ENCODE measurements at regions not wholly inside any gene's neighbourhood (a gene's known extent, or its start where the extent isn't known, plus 50 kb on each side); places are given as distances from the start of the nearest gene placed in this dataset.

DNA sequence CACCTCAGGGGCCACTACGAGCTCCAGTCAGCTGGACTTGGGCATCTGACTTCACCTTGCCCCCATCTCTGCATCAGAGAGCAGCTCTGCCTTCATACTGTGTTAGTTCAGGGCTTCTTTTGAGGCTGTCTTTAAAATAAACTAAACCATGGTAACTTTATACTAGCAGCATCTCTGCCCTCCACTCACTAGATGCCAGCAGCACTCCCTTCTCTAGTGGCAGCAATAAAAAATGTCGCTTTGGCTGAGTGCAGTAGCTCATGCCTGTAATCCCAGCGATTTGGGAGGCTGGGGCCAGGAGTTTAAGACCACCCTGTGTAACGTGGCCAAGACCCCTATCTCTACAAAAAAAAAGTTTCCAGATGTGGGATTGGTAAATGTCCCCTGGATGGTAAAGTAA is 584.4 kb downstream of the INHBA start:
- TF ChIP-seq, protein P1, sequence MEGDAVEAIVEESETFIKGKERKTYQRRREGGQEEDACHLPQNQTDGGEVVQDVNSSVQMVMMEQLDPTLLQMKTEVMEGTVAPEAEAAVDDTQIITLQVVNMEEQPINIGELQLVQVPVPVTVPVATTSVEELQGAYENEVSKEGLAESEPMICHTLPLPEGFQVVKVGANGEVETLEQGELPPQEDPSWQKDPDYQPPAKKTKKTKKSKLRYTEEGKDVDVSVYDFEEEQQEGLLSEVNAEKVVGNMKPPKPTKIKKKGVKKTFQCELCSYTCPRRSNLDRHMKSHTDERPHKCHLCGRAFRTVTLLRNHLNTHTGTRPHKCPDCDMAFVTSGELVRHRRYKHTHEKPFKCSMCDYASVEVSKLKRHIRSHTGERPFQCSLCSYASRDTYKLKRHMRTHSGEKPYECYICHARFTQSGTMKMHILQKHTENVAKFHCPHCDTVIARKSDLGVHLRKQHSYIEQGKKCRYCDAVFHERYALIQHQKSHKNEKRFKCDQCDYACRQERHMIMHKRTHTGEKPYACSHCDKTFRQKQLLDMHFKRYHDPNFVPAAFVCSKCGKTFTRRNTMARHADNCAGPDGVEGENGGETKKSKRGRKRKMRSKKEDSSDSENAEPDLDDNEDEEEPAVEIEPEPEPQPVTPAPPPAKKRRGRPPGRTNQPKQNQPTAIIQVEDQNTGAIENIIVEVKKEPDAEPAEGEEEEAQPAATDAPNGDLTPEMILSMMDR (IDR thresholded peaks at IDR 0.05; ENCODE audit: low read depth, low read length), result no peak
- no peak overlapping the region for H3K4me3 ChIP-seq (ENCODE audit: low read depth, low read length)

GRCh38 chr7:41117431-41117830 is 585.5 kb downstream of the INHBA start:
- no peak overlapping the region for H3K4me3 ChIP-seq (ENCODE audit: low read depth, low read length)
- TF ChIP-seq, protein P1 (IDR thresholded peaks at IDR 0.05; ENCODE audit: low read depth, low read length), result no peak

GRCh38 chr7:41116817-41117216 is 586.1 kb downstream of the INHBA start:
- TF ChIP-seq, protein P1 (IDR thresholded peaks at IDR 0.05; ENCODE audit: low read depth, low read length), result no peak
- H3K4me3 ChIP-seq (ENCODE audit: low read depth, low read length), result no peak overlapping the region

- H3K4me3 ChIP-seq (ENCODE audit: low read depth, low read length), result no peak overlapping the region
- TF ChIP-seq, protein P1 (IDR thresholded peaks at IDR 0.05; ENCODE audit: low read depth, low read length), result no peak
These were observed 586.6 kb downstream of the INHBA start for GRCh38 chr7:41116337-41116736.

GRCh38 chr7:41114691-41115090 is 588.2 kb downstream of the INHBA start:
- TF ChIP-seq, protein P1 (IDR thresholded peaks at IDR 0.05; ENCODE audit: low read depth, low read length), result no peak
- no peak overlapping the region for H3K4me3 ChIP-seq (ENCODE audit: low read depth, low read length)

DNA sequence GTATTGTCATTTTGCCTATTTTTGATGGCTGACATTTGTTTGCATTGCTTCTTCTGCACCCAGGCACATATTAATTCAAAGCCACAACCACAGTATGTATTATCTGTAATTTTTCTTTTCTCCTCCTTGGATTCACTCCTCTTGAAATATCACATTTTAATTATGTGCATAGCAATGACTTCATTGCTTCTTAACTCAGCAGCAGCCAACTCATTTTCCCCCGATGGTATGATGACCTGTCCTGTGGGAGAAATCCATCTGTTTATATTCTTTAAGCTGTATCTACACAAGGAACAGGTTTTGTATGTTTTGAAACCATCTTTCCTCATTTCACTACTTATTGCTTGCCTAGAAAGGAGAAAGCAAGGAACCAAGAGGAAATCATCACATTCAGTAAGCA is 588.8 kb downstream of the INHBA start:
- H3K4me3 ChIP-seq (ENCODE audit: low read depth, low read length), result no peak overlapping the region
- TF ChIP-seq, protein P1 (IDR thresholded peaks at IDR 0.05; ENCODE audit: low read depth, low read length), result no peak

GRCh38 chr7:41113719-41114118 is 589.2 kb downstream of the INHBA start:
- TF ChIP-seq, protein P1 (IDR thresholded peaks at IDR 0.05; ENCODE audit: low read depth, low read length), result no peak
- H3K4me3 ChIP-seq (ENCODE audit: low read depth, low read length), result no peak overlapping the region

Measured in WI38 (cell line).